Mesothelial cell of epicardium (in vitro differentiated cells): ENCODE measurements at regions not wholly inside any gene's neighbourhood (a gene's known extent, or its start where the extent isn't known, plus 50 kb on each side); places are given as distances from the start of the nearest gene placed in this dataset.

Source experiments
- DNase-seq, 2 experiments: peaks; one replicate each; pipeline ENCODE4 v3.0.0; 2021; ENCODE audit warnings: low spot score in 2 of 2; ENCODE audit not compliant: unreplicated experiment in 2 of 2
- H3K27ac Mint-ChIP-seq: 2 replicates; pipeline ENCODE4 v1.8.0; 2021; ENCODE audit warnings: mixed read lengths
- H3K27me3 Mint-ChIP-seq: 2 replicates; pipeline ENCODE4 v1.8.0; 2021; ENCODE audit warnings: low read depth, mixed read lengths
- H3K36me3 Mint-ChIP-seq: 2 replicates; pipeline ENCODE4 v1.8.0; 2021; ENCODE audit warnings: mixed read lengths
- H3K4me1 Mint-ChIP-seq: 2 replicates; pipeline ENCODE4 v1.8.0; 2021; ENCODE audit warnings: mixed read lengths
- H3K4me3 Mint-ChIP-seq: 2 replicates; pipeline ENCODE4 v1.8.0; 2021; ENCODE audit warnings: mild to moderate bottlenecking, moderate library complexity, mixed read lengths
- H3K9me3 Mint-ChIP-seq: 2 replicates; pipeline ENCODE4 v1.8.0; 2021; ENCODE audit warnings: mixed read lengths
- CTCF ChIP-seq: fragments of 200-600 bp; sonication (generic); IDR thresholded peaks from one replicate; pipeline ENCODE4 v1.5.0; 2021; ENCODE audit warnings: antibody characterized with exemption; ENCODE audit not compliant: unreplicated experiment

- H3K4me1 Mint-ChIP-seq: no peaks in the 10 kb centered on the region
- H3K27me3 Mint-ChIP-seq: no peaks in the 10 kb centered on the region
- peaks cover 25% of the 10 kb centered on the region for H3K9me3 Mint-ChIP-seq
- no peak for DNase-seq
- no peak for TF ChIP-seq CTCF
- no peak overlapping the region for H3K4me3 Mint-ChIP-seq
- H3K36me3 Mint-ChIP-seq: peaks cover 9% of the 10 kb centered on the region
- H3K27ac Mint-ChIP-seq: no peak overlapping the region
Observed at GRCh38 chr1:56115701-56116100, 463.7 kb downstream of the PLPP3 start.

- Mint-ChIP-seq H3K27me3 (no peaks in the 10 kb centered on the region), H3K4me1 (no peaks in the 10 kb centered on the region), H3K4me3 (no peak overlapping the region), H3K9me3 (peaks cover 30% of the 10 kb centered on the region), H3K36me3 (peaks cover 12% of the 10 kb centered on the region), H3K27ac (no peak overlapping the region)
- TF ChIP-seq CTCF: no peak
- no peak for DNase-seq
Observed at GRCh38 chr1:56113679-56114078, 465.7 kb downstream of the PLPP3 start.

GRCh38 chr1:56107275-56107638 is 472.1 kb downstream of the PLPP3 start:
- DNase-seq: no peak
- no peak for TF ChIP-seq CTCF
- H3K4me1 Mint-ChIP-seq: no peaks in the 10 kb centered on the region
- peaks cover 73% of the 10 kb centered on the region for H3K9me3 Mint-ChIP-seq
- H3K27ac Mint-ChIP-seq: no peak overlapping the region
- no peak overlapping the region for H3K4me3 Mint-ChIP-seq
- no peaks in the 10 kb centered on the region for H3K27me3 Mint-ChIP-seq
- H3K36me3 Mint-ChIP-seq: peaks cover 24% of the 10 kb centered on the region

GRCh38 chr1:56106531-56107274 is 472.7 kb downstream of the PLPP3 start:
- DNase-seq: no peak
- peaks cover 24% of the 10 kb centered on the region for H3K36me3 Mint-ChIP-seq

GRCh38 chr1:56105397-56105796 is 474.0 kb downstream of the PLPP3 start:
- no peak for DNase-seq
- H3K4me3 Mint-ChIP-seq: no peak overlapping the region
- no peaks in the 10 kb centered on the region for H3K27me3 Mint-ChIP-seq
- H3K36me3 Mint-ChIP-seq: peaks cover 15% of the 10 kb centered on the region
- peaks cover 62% of the 10 kb centered on the region for H3K9me3 Mint-ChIP-seq
- TF ChIP-seq CTCF: no peak
- H3K27ac Mint-ChIP-seq: no peak overlapping the region
- peaks cover under 1% of the 10 kb centered on the region for H3K4me1 Mint-ChIP-seq

More at GRCh38 chr1:56106531-56107274, 472.7 kb downstream of the PLPP3 start:
- H3K27ac Mint-ChIP-seq: no peak overlapping the region
- H3K4me3 Mint-ChIP-seq: no peak overlapping the region
- TF ChIP-seq CTCF: no peak
- H3K9me3 Mint-ChIP-seq: peaks cover 73% of the 10 kb centered on the region
- no peaks in the 10 kb centered on the region for H3K27me3 Mint-ChIP-seq
- no peaks in the 10 kb centered on the region for H3K4me1 Mint-ChIP-seq
